Psoas muscle (tissue), 7 donors: ENCODE measurements at regions not wholly inside any gene's neighbourhood (a gene's known extent, or its start where the extent isn't known, plus 50 kb on each side); places are given as distances from the start of the nearest gene placed in this dataset.

Experiments
- ATAC-seq, 4 donors: fragments of 200-7000 bp; cut with Tn5 transposase; one replicate each; pipeline ENCODE4 v1.9.1; 2020; ENCODE audit warnings: moderate library complexity in 3 of 4, mild to moderate bottlenecking in 2 of 4
- DNase-seq, 2 donors: peaks; one replicate each; pipeline ENCODE4 v3.0.0-alpha.2; 2020
- H3K27ac ChIP-seq: fragments of 200-600 bp; one replicate; pipeline ENCODE4 v1.8.0; 2022
- H3K27me3 ChIP-seq, 3 donors: fragments of 200-600 bp in 1 of 3; one replicate each; pipeline versions ENCODE4 v1.6.1 to v1.8.0; 2013 to 2022; ENCODE audit warnings: low read length in 2 of 3, mild to moderate bottlenecking in 2 of 3, moderate library complexity in 1 of 3; ENCODE audit not compliant: insufficient read depth in 3 of 3
- H3K36me3 ChIP-seq, 2 donors: fragments of 200-600 bp in 1 of 2; one replicate each; pipeline versions ENCODE4 v1.6.1 to v1.8.0; 2013 to 2022; ENCODE audit warnings: low read depth in 1 of 2, mild to moderate bottlenecking in 1 of 2, moderate library complexity in 1 of 2; ENCODE audit not compliant: insufficient read depth in 1 of 2
- H3K4me1 ChIP-seq: fragments of 200-600 bp; one replicate; pipeline ENCODE4 v1.8.0; 2022
- H3K4me3 ChIP-seq: fragments of 200-600 bp; one replicate; pipeline ENCODE4 v1.8.0; 2022; ENCODE audit warnings: mild to moderate bottlenecking
- H3K9me3 ChIP-seq: fragments of 200-600 bp; one replicate; pipeline ENCODE4 v1.8.0; 2022
- CTCF ChIP-seq: fragments of 200-600 bp; IDR thresholded peaks from one replicate; pipeline ENCODE4 v1.8.0; 2022; ENCODE audit warnings: antibody characterized with exemption
- WGBS, 3 donors: extraction: QIAGEN DNeasy Blood & Tissue Kit; methylation state at CpG; one replicate each; pipeline versions ENCODE4 v1.1.6 to v1.1.7; 2013; 5-methylcytosine and 5-hydroxymethylcytosine counted together
- intact Hi-C, 2 donors: fragments of 100-400 bp; cut with DNase I; formaldehyde crosslinking; loops; one replicate each; pipeline versions ENCODE4 v1.11.0 to v1.14.2; 2022
- donor health status: healthy with polysubstance abuse.
- donor health status: DM: no; HTN: no; CAD: no; lungs with moderate emphysema.
- donor health status: Bipolar disorder and iron deficiency.
- donor health status: healthy.
- donor health status: DM: yes; HTN: yes; CAD: no.
- donor health status: DM: no; HTN: no; CAD: no.
- donor health status: DM: yes; HTN: yes; CAD: no.

DNA sequence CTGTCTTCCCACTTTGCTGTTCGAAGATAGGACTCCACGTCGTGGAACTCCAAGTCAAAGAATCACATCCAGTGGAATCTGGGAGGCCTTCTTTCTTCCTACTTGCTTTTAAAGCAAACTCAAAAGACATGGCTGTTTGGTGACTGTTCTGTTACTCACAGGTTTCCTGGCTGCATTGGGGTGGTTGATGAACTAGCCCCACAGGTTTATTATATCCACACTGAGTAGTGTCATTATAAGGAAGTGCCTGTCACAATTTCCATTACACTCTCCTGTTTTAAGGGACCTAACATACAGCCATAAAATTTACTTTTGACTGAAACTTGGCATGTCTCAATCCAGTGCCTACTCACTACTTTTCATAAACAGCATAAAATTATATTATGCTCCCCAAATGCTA, 287.3 kb upstream of the SP4 start:
- Histone ChIP-seq H3K36me3 (no peaks in the 10 kb centered on the region), H3K27me3 (no peaks in the 10 kb centered on the region), H3K4me3 (no peak overlapping the region), H3K4me1 (no peaks in the 10 kb centered on the region), H3K27ac (no peak overlapping the region), H3K9me3 (no peaks in the 10 kb centered on the region)
- WGBS, 3 donors = 80 to 87% (median 85%) methylated on average over 3 of the region's 3 CpGs
- intact Hi-C loops = no loop called here
- DNase-seq (no peak), ATAC-seq (no peak)
- no peak for TF ChIP-seq CTCF

GRCh38 chr7:21141476-21141875, 286.4 kb upstream of the SP4 start:
- Histone ChIP-seq H3K27me3 (no peaks in the 10 kb centered on the region), H3K4me3 (no peak overlapping the region), H3K27ac (no peak overlapping the region), H3K36me3 (no peaks in the 10 kb centered on the region), H3K9me3 (no peaks in the 10 kb centered on the region), H3K4me1 (no peaks in the 10 kb centered on the region)
- DNase-seq (no peak), ATAC-seq (no peak)
- WGBS, 3 donors = 21 to 28% (median 23%) methylated on average over 3 of the region's 3 CpGs
- intact Hi-C loops = no loop called here
- TF ChIP-seq CTCF = no peak

DNA sequence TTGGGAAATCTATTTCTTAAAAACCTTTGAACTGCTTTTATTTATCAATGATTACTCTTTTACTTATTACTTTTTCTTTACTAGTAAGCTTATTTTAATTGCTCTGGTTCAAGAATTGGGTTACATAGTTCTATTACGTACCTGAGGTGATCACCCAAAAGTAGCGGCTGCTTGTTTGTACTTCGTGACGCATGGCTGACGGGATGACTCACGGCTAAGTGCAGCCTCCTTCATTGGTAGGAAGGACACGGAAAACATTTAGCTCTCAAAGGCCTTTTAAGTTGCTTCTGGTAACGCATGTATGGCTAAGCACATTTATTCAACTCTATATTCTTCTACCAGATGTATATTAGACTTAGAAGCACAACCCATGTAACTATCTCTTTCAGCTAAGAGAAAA, 285.8 kb upstream of the SP4 start:
- Histone ChIP-seq H3K27ac (no peak overlapping the region), H3K9me3 (no peaks in the 10 kb centered on the region), H3K4me1 (no peaks in the 10 kb centered on the region), H3K27me3 (no peaks in the 10 kb centered on the region), H3K36me3 (no peaks in the 10 kb centered on the region), H3K4me3 (no peak overlapping the region)
- intact Hi-C loops = no loop called here
- TF ChIP-seq CTCF = no peak
- ATAC-seq (no peak), DNase-seq (no peak)
- WGBS, 3 donors = 84 to 86% (median 86%) methylated on average over 8 of the region's 8 CpGs

DNA sequence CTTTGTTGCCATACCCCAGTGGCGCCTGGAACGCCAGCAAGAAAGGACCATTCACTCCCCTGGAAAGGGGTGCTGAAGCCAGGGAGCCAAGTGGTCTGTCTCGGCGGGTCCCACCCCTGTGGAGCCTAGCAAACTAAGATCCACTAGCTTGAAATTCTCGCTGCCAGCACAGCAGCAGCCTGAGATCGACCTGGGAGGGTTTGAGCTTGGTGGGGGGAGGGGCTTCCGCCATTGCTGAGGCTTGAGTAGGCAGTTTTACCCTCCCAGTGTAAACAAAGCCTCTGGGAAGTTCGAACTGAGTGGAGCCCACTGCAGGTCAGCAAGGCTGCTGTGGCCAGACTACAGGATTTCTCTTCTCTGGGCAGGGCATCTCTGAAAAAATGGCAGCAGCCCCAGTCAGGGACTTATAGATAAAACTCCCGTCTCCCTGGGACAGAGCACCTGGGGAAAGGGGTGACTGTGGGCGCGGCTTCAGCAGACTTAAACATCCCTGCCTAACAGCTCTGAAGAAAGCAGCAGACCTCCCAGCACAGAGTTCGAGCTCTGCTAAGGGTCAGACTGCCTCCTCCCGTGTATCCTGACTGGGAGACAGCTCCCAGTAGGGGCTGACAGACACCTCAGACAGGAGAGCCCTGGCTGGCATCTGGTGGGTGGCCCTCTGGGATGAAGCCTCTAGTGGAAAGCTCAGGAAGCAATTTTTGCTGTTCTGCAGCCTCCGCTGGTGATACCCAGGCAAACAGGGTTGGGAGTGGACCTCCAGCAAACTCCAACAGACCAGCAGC, 281.1 kb upstream of the SP4 start:
- intact Hi-C loops = no loop called here
- Histone ChIP-seq H3K4me3 (no peak overlapping the region), H3K36me3 (no peaks in the 10 kb centered on the region), H3K9me3 (no peaks in the 10 kb centered on the region), H3K27me3 (no peaks in the 10 kb centered on the region), H3K27ac (no peak overlapping the region), H3K4me1 (no peaks in the 10 kb centered on the region)
- 64 to 67% (median 67%) methylated on average over 14 of the region's 14 CpGs for WGBS, 3 donors
- DNase-seq (no peak), ATAC-seq (no peak)
- TF ChIP-seq CTCF = no peak

- Histone ChIP-seq H3K36me3 (no peaks in the 10 kb centered on the region), H3K27ac (no peak overlapping the region), H3K4me1 (no peaks in the 10 kb centered on the region), H3K9me3 (no peaks in the 10 kb centered on the region), H3K27me3 (no peaks in the 10 kb centered on the region), H3K4me3 (no peak overlapping the region)
- DNase-seq (no peak), ATAC-seq (no peak)
- intact Hi-C loops = no loop called here
- WGBS, 3 donors = 80 to 81% (median 80%) methylated on average over 3 of the region's 3 CpGs
- no peak for TF ChIP-seq CTCF
Measured at GRCh38 chr7:21149809-21150208, 278.1 kb upstream of the SP4 start.
